IMR-90 (cell line): ENCODE measurements at regions not wholly inside any gene's neighbourhood (a gene's known extent, or its start where the extent isn't known, plus 50 kb on each side); places are given as distances from the start of the nearest gene placed in this dataset.

Experiments
- BHLHE40 ChIP-seq: fragments of 150-350 bp; IDR thresholded peaks from 2 replicates; pipeline ENCODE4 v1.6.1; 2016; ENCODE audit warnings: mild to moderate bottlenecking, low read depth, low read length
- CEBPB ChIP-seq: IDR thresholded peaks from 2 replicates; pipeline ENCODE4 v1.6.1; 2012; ENCODE audit warnings: low read depth, low read length, improper control_type of control experiment
- FOS ChIP-seq: fragments of 150-350 bp; IDR thresholded peaks from 2 replicates; pipeline ENCODE4 v1.6.1; 2016; ENCODE audit warnings: low read depth, low read length
- MAFK ChIP-seq: IDR thresholded peaks from 2 replicates; pipeline ENCODE4 v1.6.1; 2012; ENCODE audit warnings: low read depth, low read length, improper control_type of control experiment
- MAZ ChIP-seq: IDR thresholded peaks from 2 replicates; pipeline ENCODE4 v1.6.1; 2012; ENCODE audit warnings: low read depth, mild to moderate bottlenecking, low read length, improper control_type of control experiment, moderate library complexity, borderline replicate concordance
- MXI1 ChIP-seq: IDR thresholded peaks from 2 replicates; pipeline ENCODE4 v1.6.1; 2012; ENCODE audit warnings: low read depth, mild to moderate bottlenecking, low read length, moderate library complexity, borderline replicate concordance
- NFE2L2 ChIP-seq: fragments of 150-350 bp; IDR thresholded peaks from 2 replicates; pipeline ENCODE4 v1.6.1; 2016; ENCODE audit warnings: low read depth, mild to moderate bottlenecking, low read length
- POLR2A ChIP-seq: IDR thresholded peaks from 2 replicates; pipeline ENCODE4 v1.6.1; 2012; ENCODE audit warnings: mild to moderate bottlenecking, low read depth, low read length
- RAD21 ChIP-seq: IDR thresholded peaks from 2 replicates; pipeline ENCODE4 v1.6.1; 2012; ENCODE audit warnings: low read length, improper control_type of control experiment
- RCOR1 ChIP-seq: IDR thresholded peaks from 2 replicates; pipeline ENCODE4 v1.6.1; 2012; ENCODE audit warnings: mild to moderate bottlenecking, low read length, improper control_type of control experiment; ENCODE audit not compliant: insufficient replicate concordance
- RFX5 ChIP-seq: IDR thresholded peaks from 2 replicates; pipeline ENCODE4 v1.8.0; 2012; ENCODE audit warnings: low read depth, mild to moderate bottlenecking, low read length, moderate library complexity
- SMC3 ChIP-seq: fragments of 150-350 bp; IDR thresholded peaks from 2 replicates; pipeline ENCODE4 v1.6.1; 2016; ENCODE audit warnings: low read depth, mild to moderate bottlenecking, antibody characterized with exemption, low read length, moderate library complexity
- TF ChIP-seq, protein P1 (sequence below): conservative IDR thresholded peaks from 2 replicates; pipeline ENCODE4 v1.5.1; 2012; ENCODE audit warnings: mild to moderate bottlenecking, low read depth, low read length, improper control_type of control experiment
- TF ChIP-seq, protein P2 (sequence below): fragments of 150-350 bp; IDR thresholded peaks from 2 replicates; pipeline ENCODE4 v1.6.1; 2017; ENCODE audit warnings: mild to moderate bottlenecking, antibody characterized with exemption, low read length, low read depth

GRCh38 chr2:237189799-237190198, 104.1 kb downstream of the COPS8 start:
- TF ChIP-seq, protein P1, sequence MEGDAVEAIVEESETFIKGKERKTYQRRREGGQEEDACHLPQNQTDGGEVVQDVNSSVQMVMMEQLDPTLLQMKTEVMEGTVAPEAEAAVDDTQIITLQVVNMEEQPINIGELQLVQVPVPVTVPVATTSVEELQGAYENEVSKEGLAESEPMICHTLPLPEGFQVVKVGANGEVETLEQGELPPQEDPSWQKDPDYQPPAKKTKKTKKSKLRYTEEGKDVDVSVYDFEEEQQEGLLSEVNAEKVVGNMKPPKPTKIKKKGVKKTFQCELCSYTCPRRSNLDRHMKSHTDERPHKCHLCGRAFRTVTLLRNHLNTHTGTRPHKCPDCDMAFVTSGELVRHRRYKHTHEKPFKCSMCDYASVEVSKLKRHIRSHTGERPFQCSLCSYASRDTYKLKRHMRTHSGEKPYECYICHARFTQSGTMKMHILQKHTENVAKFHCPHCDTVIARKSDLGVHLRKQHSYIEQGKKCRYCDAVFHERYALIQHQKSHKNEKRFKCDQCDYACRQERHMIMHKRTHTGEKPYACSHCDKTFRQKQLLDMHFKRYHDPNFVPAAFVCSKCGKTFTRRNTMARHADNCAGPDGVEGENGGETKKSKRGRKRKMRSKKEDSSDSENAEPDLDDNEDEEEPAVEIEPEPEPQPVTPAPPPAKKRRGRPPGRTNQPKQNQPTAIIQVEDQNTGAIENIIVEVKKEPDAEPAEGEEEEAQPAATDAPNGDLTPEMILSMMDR = no peak
- no peak for TF ChIP-seq MXI1
- no peak for TF ChIP-seq FOS
- no peak for TF ChIP-seq POLR2A
- TF ChIP-seq RAD21 = no peak
- no peak for TF ChIP-seq NFE2L2
- no peak for TF ChIP-seq MAFK
- TF ChIP-seq RCOR1 = no peak
- TF ChIP-seq, protein P2, sequence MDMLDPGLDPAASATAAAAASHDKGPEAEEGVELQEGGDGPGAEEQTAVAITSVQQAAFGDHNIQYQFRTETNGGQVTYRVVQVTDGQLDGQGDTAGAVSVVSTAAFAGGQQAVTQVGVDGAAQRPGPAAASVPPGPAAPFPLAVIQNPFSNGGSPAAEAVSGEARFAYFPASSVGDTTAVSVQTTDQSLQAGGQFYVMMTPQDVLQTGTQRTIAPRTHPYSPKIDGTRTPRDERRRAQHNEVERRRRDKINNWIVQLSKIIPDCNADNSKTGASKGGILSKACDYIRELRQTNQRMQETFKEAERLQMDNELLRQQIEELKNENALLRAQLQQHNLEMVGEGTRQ = no peak
- no peak for TF ChIP-seq SMC3
- TF ChIP-seq MAZ = no peak
- no peak for TF ChIP-seq BHLHE40
- TF ChIP-seq CEBPB = no peak
- no peak for TF ChIP-seq RFX5
